Thoracic aorta (tissue), 2 donors: ENCODE measurements at regions not wholly inside any gene's neighbourhood (a gene's known extent, or its start where the extent isn't known, plus 50 kb on each side); places are given as distances from the start of the nearest gene placed in this dataset.

Experiments
- ATAC-seq: fragments of 150-250 bp; one replicate; pipeline ENCODE4 v1.8.0; 2017; ENCODE audit warnings: low read depth; ENCODE audit not compliant: insufficient number of reproducible peaks, low FRiP score
- DNase-seq: peaks from one replicate; pipeline ENCODE4 v3.0.0-alpha.2; 2020; ENCODE audit warnings: low spot score
- H3K27ac ChIP-seq, 2 donors: fragments of 200-600 bp; sonication (generic); 1 replicate in 1 of 2; 2 replicates in 1 of 2; pipeline ENCODE4 v1.5.1; 2016; ENCODE audit warnings: mild to moderate bottlenecking in 2 of 2, moderate library complexity in 2 of 2
- H3K27me3 ChIP-seq: fragments of 200-600 bp; sonication (generic); replicated peaks from 2 replicates; pipeline ENCODE4 v1.6.0; 2016; ENCODE audit warnings: mild to moderate bottlenecking; ENCODE audit not compliant: insufficient read depth
- H3K36me3 ChIP-seq: fragments of 200-600 bp; sonication (generic); one replicate; pipeline ENCODE4 v1.5.1; 2016
- H3K4me1 ChIP-seq, 2 donors: fragments of 200-600 bp; sonication (generic); 1 replicate in 1 of 2; 2 replicates in 1 of 2; pipeline versions ENCODE4 v1.5.1 to v1.6.0; 2016; ENCODE audit warnings: low read depth in 2 of 2, mild to moderate bottlenecking in 1 of 2; ENCODE audit not compliant: control insufficient read depth in 1 of 2
- H3K4me3 ChIP-seq: fragments of 200-600 bp; sonication (generic); 2 replicates; pipeline ENCODE4 v1.5.1; 2016; ENCODE audit warnings: mild to moderate bottlenecking
- H3K9me3 ChIP-seq: fragments of 200-600 bp; sonication (generic); 2 replicates; pipeline ENCODE4 v1.5.1; 2016
- CTCF ChIP-seq: fragments of 200-600 bp; sonication (generic); IDR thresholded peaks from one replicate; pipeline ENCODE4 v1.5.1; 2019; ENCODE audit warnings: antibody characterized with exemption

DNA sequence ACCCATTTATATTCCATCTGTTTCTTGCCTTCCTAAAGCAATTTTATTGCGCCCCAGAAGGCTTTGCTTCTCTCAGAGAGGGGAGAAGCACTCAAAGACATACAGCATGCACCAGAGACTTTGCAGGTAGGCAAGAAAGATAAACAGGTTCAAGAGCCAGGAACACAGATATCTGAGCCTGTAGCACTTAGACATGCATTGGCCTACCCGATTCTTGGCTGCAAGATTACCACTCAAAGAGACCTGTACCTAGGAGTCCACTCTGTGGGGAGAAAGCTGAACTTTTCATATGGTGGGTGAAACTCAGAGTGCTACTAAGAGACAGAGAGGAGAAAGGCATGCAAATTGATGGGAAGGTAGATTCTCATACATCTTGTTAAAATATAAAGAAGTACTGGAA, 609.4 kb upstream of the PKN2 start:
- Histone ChIP-seq H3K9me3 (no peaks in the 10 kb centered on the region), H3K27me3 (no peaks in the 10 kb centered on the region), H3K4me1 (no peaks in the 10 kb centered on the region), H3K27ac (no peak overlapping the region), H3K4me3 (no peak overlapping the region), H3K36me3 (no peaks in the 10 kb centered on the region)
- no peak for ATAC-seq
- DNase-seq = no peak
- no peak for TF ChIP-seq CTCF

DNA sequence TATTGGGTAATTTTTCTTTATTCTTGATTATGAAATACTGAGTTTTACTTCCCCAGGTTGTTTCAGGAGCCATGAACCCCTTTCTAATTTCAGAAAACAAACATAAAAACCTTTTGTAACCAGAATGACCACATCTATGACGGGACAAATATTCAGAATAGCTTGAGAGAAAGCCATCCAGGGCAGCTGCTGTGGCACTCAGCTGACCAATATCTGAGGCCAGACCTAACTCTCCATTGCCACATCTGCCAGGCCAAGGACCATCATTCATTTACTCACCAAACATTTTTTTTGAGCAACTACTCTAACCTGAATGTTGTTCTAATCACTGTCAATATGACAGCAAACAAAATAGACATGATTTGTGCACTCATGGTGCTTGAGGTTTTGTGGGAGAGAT, 608.3 kb upstream of the PKN2 start:
- H3K27ac ChIP-seq = no peak overlapping the region
- no peak overlapping the region for H3K4me3 ChIP-seq
- no peak for ATAC-seq
- H3K27me3 ChIP-seq = no peaks in the 10 kb centered on the region
- H3K36me3 ChIP-seq = no peaks in the 10 kb centered on the region
- no peak for DNase-seq
- TF ChIP-seq CTCF = no peak
- no peaks in the 10 kb centered on the region for H3K4me1 ChIP-seq
- H3K9me3 ChIP-seq = no peaks in the 10 kb centered on the region

DNA sequence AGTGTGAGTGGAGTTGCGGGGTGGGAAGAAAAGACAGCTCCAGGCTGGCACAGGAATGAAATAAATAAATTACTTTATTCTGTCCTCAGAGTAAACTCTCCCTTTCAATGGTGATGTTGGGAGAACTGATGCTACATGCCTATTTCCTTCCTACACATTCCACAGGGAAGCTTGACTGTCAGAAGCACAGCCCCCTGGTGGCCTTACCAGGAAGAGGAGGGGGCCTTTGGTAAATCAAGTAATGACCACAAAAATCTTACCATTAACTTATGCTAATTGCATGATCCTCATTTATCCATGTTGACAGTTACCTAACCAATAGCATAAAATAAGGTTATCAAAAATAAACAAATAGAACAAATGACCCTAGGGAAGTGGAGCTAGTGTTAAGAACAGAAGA, 605.0 kb upstream of the PKN2 start:
- Histone ChIP-seq H3K4me3 (no peak overlapping the region), H3K36me3 (no peaks in the 10 kb centered on the region), H3K27ac (no peak overlapping the region), H3K27me3 (no peaks in the 10 kb centered on the region), H3K9me3 (no peaks in the 10 kb centered on the region), H3K4me1 (no peaks in the 10 kb centered on the region)
- no peak for DNase-seq
- ATAC-seq = no peak
- TF ChIP-seq CTCF = no peak

DNA sequence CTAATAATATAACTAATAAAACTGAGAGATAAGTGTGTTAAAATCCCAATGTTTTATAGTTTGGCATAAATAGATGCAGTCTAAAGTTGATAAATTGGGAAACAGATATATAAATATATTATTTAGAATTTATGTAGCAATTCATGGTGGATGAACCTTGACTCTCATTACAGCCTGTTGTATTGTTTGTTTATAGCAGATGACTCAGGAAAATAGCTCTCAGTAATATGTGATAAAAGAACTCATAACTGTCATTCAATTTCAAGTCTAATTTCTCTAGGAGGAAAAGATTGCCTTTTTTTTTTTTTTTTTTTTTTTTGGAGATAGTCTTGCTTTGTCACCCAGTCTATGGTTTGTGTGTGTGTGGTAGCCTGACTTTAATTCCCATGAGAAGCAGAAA, 603.2 kb upstream of the PKN2 start:
- Histone ChIP-seq H3K27me3 (no peaks in the 10 kb centered on the region), H3K36me3 (no peaks in the 10 kb centered on the region), H3K4me3 (no peak overlapping the region), H3K4me1 (no peaks in the 10 kb centered on the region), H3K27ac (no peak overlapping the region), H3K9me3 (no peaks in the 10 kb centered on the region)
- DNase-seq (no peak), ATAC-seq (no peak)
- TF ChIP-seq CTCF = no peak

- no peaks in the 10 kb centered on the region for H3K4me1 ChIP-seq
- no peaks in the 10 kb centered on the region for H3K27me3 ChIP-seq
- TF ChIP-seq CTCF = no peak
- no peaks in the 10 kb centered on the region for H3K36me3 ChIP-seq
- no peak overlapping the region for H3K27ac ChIP-seq
- no peaks in the 10 kb centered on the region for H3K9me3 ChIP-seq
- DNase-seq (no peak), ATAC-seq (no peak)
- no peak overlapping the region for H3K4me3 ChIP-seq
These were observed 595.6 kb upstream of the PKN2 start for GRCh38 chr1:88088481-88088880.
